HG02970 (cell line): ENCODE measurements at regions not wholly inside any gene's neighbourhood (a gene's known extent, or its start where the extent isn't known, plus 50 kb on each side); places are given as distances from the start of the nearest gene placed in this dataset.
"Not testable (repeated sequence)": the region's sequence is repeated elsewhere in the genome, so short reads cannot be mapped to it uniquely, and the experiment has no call there.

Experiments
- ATAC-seq: cut with Tn5 transposase; IDR thresholded peaks from one replicate; pipeline ENCODE4 v1.9.1; 2021; ENCODE audit warnings: mild to moderate bottlenecking, moderate library complexity, moderate number of reproducible peaks; ENCODE audit not compliant: unreplicated experiment, low FRiP score

GRCh38 chr5:124021066-124021641 is 509.2 kb downstream of the CSNK1G3 start:
- ATAC-seq, result no peak

- ATAC-seq, result not testable (repeated sequence)
Observed at GRCh38 chr5:124017321-124017720, 505.3 kb downstream of the CSNK1G3 start.

- ATAC-seq, result no peak
Observed at GRCh38 chr5:124007675-124008398, 495.9 kb downstream of the CSNK1G3 start.

- no peak for ATAC-seq
Observed at GRCh38 chr5:124001036-124001615, 489.1 kb downstream of the CSNK1G3 start.

GRCh38 chr5:124000538-124000937 is 488.6 kb downstream of the CSNK1G3 start:
- no peak for ATAC-seq

GRCh38 chr5:123997462-123998215 is 485.7 kb downstream of the CSNK1G3 start:
- ATAC-seq, result no peak

GRCh38 chr5:123997064-123997461 is 485.1 kb downstream of the CSNK1G3 start:
- ATAC-seq, result no peak

GRCh38 chr5:123992641-123993040 is 480.7 kb downstream of the CSNK1G3 start:
- ATAC-seq, result no peak

GRCh38 chr5:123987956-123988355 is 476.0 kb downstream of the CSNK1G3 start:
- ATAC-seq, result no peak

GRCh38 chr5:123976379-123977033 is 464.5 kb downstream of the CSNK1G3 start:
- ATAC-seq, result peak; percentile 61

GRCh38 chr5:123975521-123975920 is 463.5 kb downstream of the CSNK1G3 start:
- ATAC-seq, result not testable (repeated sequence)

- ATAC-seq, result no peak
Observed at GRCh38 chr5:123966781-123967180, 454.8 kb downstream of the CSNK1G3 start.

- ATAC-seq, result no peak
Observed at GRCh38 chr5:123965626-123966025, 453.6 kb downstream of the CSNK1G3 start.

- no peak for ATAC-seq
Observed at GRCh38 chr5:123964884-123965283, 452.9 kb downstream of the CSNK1G3 start.

GRCh38 chr5:123960526-123960925 is 448.5 kb downstream of the CSNK1G3 start:
- ATAC-seq, result no peak

GRCh38 chr5:123951582-123951977 is 439.6 kb downstream of the CSNK1G3 start:
- no peak for ATAC-seq

GRCh38 chr5:123950701-123951581 is 439.0 kb downstream of the CSNK1G3 start:
- ATAC-seq, result no peak

- ATAC-seq, result no peak
Observed at GRCh38 chr5:123949807-123950340, 437.9 kb downstream of the CSNK1G3 start.

- ATAC-seq, result no peak
Observed at GRCh38 chr5:123949043-123949804, 437.2 kb downstream of the CSNK1G3 start.
